BLaER1 treated with 17β-estradiol and CSF1 and Interleukin-3, amounts not matched to agents 10 nM and 100 nM (cell line): ENCODE measurements at regions not wholly inside any gene's neighbourhood (a gene's known extent, or its start where the extent isn't known, plus 50 kb on each side); places are given as distances from the start of the nearest gene placed in this dataset.

Source experiments
- H3K27ac ChIP-seq, 11 experiments: shearing (Covaris generic); formaldehyde crosslinking; 2 replicates each; pipeline ENCODE4 v1.8.1; 2022
- H3K27me3 ChIP-seq, 11 experiments: shearing (Covaris generic); formaldehyde crosslinking; 2 replicates each; pipeline ENCODE4 v1.8.1; 2022
- H3K36me3 ChIP-seq, 11 experiments: shearing (Covaris generic); formaldehyde crosslinking; 2 replicates each; pipeline ENCODE4 v1.8.1; 2022
- H3K4me1 ChIP-seq, 10 experiments: shearing (Covaris generic); formaldehyde crosslinking; 2 replicates each; pipeline ENCODE4 v1.8.1; 2022
- H3K4me2 ChIP-seq, 11 experiments: shearing (Covaris generic); formaldehyde crosslinking; 2 replicates each; pipeline ENCODE4 v1.8.1; 2022
- H3K4me3 ChIP-seq, 10 experiments: shearing (Covaris generic); formaldehyde crosslinking; 2 replicates each; pipeline ENCODE4 v1.8.1; 2022
- H3K9ac ChIP-seq, 11 experiments: shearing (Covaris generic); formaldehyde crosslinking; 2 replicates each; pipeline ENCODE4 v1.8.1; 2022
- H3K9me3 ChIP-seq, 11 experiments: shearing (Covaris generic); formaldehyde crosslinking; replicated peaks in 1 of 11; 2 replicates each; pipeline ENCODE4 v1.8.1; 2022
- H4K20me1 ChIP-seq, 11 experiments: shearing (Covaris generic); formaldehyde crosslinking; 2 replicates each; pipeline ENCODE4 v1.8.1; 2022
- Cebpa-rat ChIP-seq, 11 experiments: shearing (Covaris generic); IDR thresholded peaks; 2 replicates each; pipeline ENCODE4 v1.8.1; 2022

- Histone ChIP-seq H3K9ac (no peak overlapping the region), H3K9me3 (no peaks in the 10 kb centered on the region), H3K4me3 (no peak overlapping the region), H3K27me3 (no peaks in the 10 kb centered on the region), H3K27ac (no peak overlapping the region), H3K36me3 (no peaks in the 10 kb centered on the region), H4K20me1 (no peaks in the 10 kb centered on the region), H3K4me2 (no peak overlapping the region), H3K4me1 (peaks cover 25 to 41% (median 35%) of the 10 kb centered on the region in 10 experiments)
- TF ChIP-seq Cebpa-rat (IDR thresholded peaks at IDR 0.05) = no peak
These were observed 142.5 kb downstream of the KLF13 start for GRCh38 chr15:31468911-31469785.

- Histone ChIP-seq H3K4me1 (peaks cover 20 to 39% (median 34%) of the 10 kb centered on the region in 10 experiments), H3K9ac (no peak overlapping the region), H3K9me3 (no peaks in the 10 kb centered on the region), H4K20me1 (no peaks in the 10 kb centered on the region), H3K36me3 (no peaks in the 10 kb centered on the region), H3K4me2 (no peak overlapping the region), H3K4me3 (no peak overlapping the region), H3K27ac (no peak overlapping the region), H3K27me3 (no peaks in the 10 kb centered on the region)
- TF ChIP-seq Cebpa-rat (IDR thresholded peaks at IDR 0.05) = no peak
These were observed 143.3 kb downstream of the KLF13 start for GRCh38 chr15:31469786-31470525.

- Histone ChIP-seq H3K4me2 (no peak overlapping the region), H3K27ac (no peak overlapping the region), H3K4me1 (peaks cover 20 to 38% (median 33%) of the 10 kb centered on the region in 10 experiments), H3K27me3 (no peaks in the 10 kb centered on the region), H3K4me3 (no peak overlapping the region), H3K36me3 (no peaks in the 10 kb centered on the region), H4K20me1 (no peaks in the 10 kb centered on the region), H3K9ac (no peak overlapping the region), H3K9me3 (no peaks in the 10 kb centered on the region)
- no peak for TF ChIP-seq Cebpa-rat (IDR thresholded peaks at IDR 0.05)
These were observed 144.1 kb downstream of the KLF13 start for GRCh38 chr15:31470756-31471155.

GRCh38 chr15:31471731-31472430 is 145.2 kb downstream of the KLF13 start:
- H3K27me3 ChIP-seq = no peaks in the 10 kb centered on the region
- no peak for TF ChIP-seq Cebpa-rat (IDR thresholded peaks at IDR 0.05)
- H3K4me2 ChIP-seq = peak overlapping the region; percentile 68 to 87 (median 77); a peak in 21 of 22 replicates
- H3K9ac ChIP-seq = no peak overlapping the region
- peak overlapping the region in 4 of 11 experiments; percentile 21 to 75 (median 70); a peak in 6 of 22 replicates for H3K27ac ChIP-seq
- H3K4me1 ChIP-seq = peaks cover 20 to 38% (median 33%) of the 10 kb centered on the region in 10 experiments
- no peak overlapping the region for H3K4me3 ChIP-seq
- no peaks in the 10 kb centered on the region for H3K36me3 ChIP-seq
- H3K9me3 ChIP-seq = no peaks in the 10 kb centered on the region
- H4K20me1 ChIP-seq = no peaks in the 10 kb centered on the region

- Histone ChIP-seq H3K9me3 (no peaks in the 10 kb centered on the region), H3K27me3 (no peaks in the 10 kb centered on the region), H3K27ac (peak overlapping the region in 10 of 11 experiments; percentile 33 to 75 (median 68); a peak in 20 of 22 replicates), H3K36me3 (no peaks in the 10 kb centered on the region), H3K4me3 (peak overlapping the region in 4 of 10 experiments; percentile 8 to 23 (median 22); a peak in 6 of 20 replicates), H4K20me1 (no peaks in the 10 kb centered on the region), H3K9ac (peak overlapping the region in 10 of 11 experiments; percentile 24 to 63 (median 40); a peak in 19 of 22 replicates), H3K4me2 (peak overlapping the region; percentile 68 to 87 (median 77)), H3K4me1 (peaks cover 20 to 34% (median 30%) of the 10 kb centered on the region in 10 experiments)
- no peak for TF ChIP-seq Cebpa-rat (IDR thresholded peaks at IDR 0.05)
These were observed 146.2 kb downstream of the KLF13 start for GRCh38 chr15:31472636-31473384.

- H3K4me3 ChIP-seq = peak overlapping the region in 3 of 10 experiments; percentile 21 to 23 (median 22); a peak in 3 of 20 replicates
- peak overlapping the region; percentile 68 to 87 (median 77) for H3K4me2 ChIP-seq
- no peaks in the 10 kb centered on the region for H3K36me3 ChIP-seq
- peaks cover 20 to 33% (median 29%) of the 10 kb centered on the region in 10 experiments for H3K4me1 ChIP-seq
- no peaks in the 10 kb centered on the region for H4K20me1 ChIP-seq
- no peaks in the 10 kb centered on the region for H3K9me3 ChIP-seq
- peak overlapping the region in 10 of 11 experiments; percentile 33 to 75 (median 68); a peak in 20 of 22 replicates for H3K27ac ChIP-seq
- H3K27me3 ChIP-seq = no peaks in the 10 kb centered on the region
- H3K9ac ChIP-seq = peak overlapping the region in 10 of 11 experiments; percentile 24 to 63 (median 40); a peak in 19 of 22 replicates
- TF ChIP-seq Cebpa-rat (IDR thresholded peaks at IDR 0.05) = no peak
These were observed 146.9 kb downstream of the KLF13 start for GRCh38 chr15:31473385-31474058.

GRCh38 chr15:31474059-31474868 is 147.6 kb downstream of the KLF13 start:
- Histone ChIP-seq H3K27ac (peak overlapping the region in 6 of 11 experiments; percentile 53 to 75 (median 69); a peak in 7 of 22 replicates), H3K27me3 (no peaks in the 10 kb centered on the region), H3K9ac (no peak overlapping the region; a peak in 1 of 22 replicates), H3K36me3 (no peaks in the 10 kb centered on the region), H3K4me2 (peak overlapping the region; percentile 68 to 87 (median 77); a peak in 21 of 22 replicates), H3K9me3 (no peaks in the 10 kb centered on the region), H4K20me1 (no peaks in the 10 kb centered on the region), H3K4me3 (no peak overlapping the region), H3K4me1 (peaks cover 20 to 33% (median 29%) of the 10 kb centered on the region in 10 experiments)
- no peak for TF ChIP-seq Cebpa-rat (IDR thresholded peaks at IDR 0.05)
